IPS-NIHi7 (cell line): ENCODE measurements at regions not wholly inside any gene's neighbourhood (a gene's known extent, or its start where the extent isn't known, plus 50 kb on each side); places are given as distances from the start of the nearest gene placed in this dataset.
A peak's percentile ranks its signal among the peaks of the same experiment; 100 is the strongest.

Experiments used
- DNase-seq: peaks from one replicate; pipeline ENCODE4 v3.0.0; 2012; ENCODE audit warnings: mixed read lengths; ENCODE audit errors: extremely low spot score

DNA sequence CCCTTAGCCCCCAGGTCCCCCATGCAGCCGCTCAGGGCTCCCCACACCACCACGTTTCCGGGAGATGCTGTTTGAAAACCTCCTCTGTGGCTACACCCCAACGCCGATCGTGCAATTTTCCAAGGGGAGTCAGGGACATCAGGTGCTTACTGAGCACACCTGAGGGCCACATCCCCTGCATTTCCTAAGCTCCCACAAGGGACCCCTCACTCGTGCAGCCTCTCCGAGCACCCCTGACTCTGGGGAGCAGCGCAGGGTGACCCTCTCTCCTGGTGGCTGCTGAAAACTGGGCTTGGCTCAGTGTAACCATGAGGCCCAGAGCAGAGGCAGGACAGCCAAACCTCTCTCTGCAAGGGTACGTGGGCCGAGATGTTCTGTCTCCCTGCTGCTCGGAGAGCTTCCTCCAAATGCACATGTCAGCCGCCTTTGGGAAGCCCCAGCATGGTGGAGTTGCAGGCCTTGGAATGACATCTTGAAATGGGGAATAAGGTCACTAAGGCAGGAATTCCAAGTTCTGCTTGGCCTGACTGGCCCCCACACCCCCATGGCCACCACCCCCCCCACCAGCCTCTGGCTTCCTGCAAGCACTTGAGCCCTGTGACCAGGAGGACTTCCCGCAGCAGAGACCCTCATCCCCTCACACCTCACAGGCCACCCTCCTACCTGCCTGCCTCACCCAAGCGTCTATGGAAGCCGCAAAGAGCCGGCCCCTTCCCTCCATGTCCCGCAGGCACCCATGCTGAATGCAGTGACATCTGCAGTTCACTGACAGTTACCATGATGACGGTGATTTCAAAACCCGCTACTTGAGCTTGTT, 257.4 kb downstream of the BRD1 start:
- no peak for DNase-seq

DNA sequence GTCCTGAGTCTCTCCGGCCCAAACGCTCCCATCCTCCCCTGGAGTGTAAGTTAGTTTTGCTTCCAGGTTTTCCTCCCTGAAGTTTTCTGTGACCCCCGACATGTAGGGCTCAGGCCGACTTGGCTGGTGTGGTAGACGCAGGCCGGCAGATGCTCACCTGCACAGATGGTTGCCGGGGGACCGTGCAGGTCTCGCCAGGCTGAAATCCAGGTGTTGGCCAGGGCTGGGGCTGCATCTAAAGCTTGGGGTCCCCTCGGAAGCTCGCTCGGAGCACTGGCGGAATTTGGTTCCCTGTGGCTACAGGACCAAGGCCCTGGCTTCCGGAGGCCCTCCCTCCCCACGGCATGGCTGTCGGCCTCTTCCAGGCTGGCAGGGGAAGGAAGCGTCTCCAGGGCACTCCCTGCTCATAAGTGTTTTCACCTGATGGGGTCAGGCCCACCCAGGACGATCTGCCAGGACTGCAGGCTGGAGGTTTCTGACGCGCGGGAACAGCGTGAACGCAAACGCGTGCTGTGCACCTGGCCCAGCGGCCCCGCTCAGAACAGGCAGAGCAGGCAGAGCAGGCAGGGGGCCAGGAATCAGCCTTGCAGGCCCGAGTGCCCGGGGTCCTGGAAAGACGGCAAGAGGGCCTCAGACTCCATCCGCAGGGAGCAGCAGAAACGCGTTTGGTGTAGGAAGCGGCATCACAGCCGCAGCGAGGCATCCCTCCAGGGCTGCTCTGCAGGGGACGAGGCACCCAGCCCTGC, 258.2 kb downstream of the BRD1 start:
- DNase-seq, result no peak

DNA sequence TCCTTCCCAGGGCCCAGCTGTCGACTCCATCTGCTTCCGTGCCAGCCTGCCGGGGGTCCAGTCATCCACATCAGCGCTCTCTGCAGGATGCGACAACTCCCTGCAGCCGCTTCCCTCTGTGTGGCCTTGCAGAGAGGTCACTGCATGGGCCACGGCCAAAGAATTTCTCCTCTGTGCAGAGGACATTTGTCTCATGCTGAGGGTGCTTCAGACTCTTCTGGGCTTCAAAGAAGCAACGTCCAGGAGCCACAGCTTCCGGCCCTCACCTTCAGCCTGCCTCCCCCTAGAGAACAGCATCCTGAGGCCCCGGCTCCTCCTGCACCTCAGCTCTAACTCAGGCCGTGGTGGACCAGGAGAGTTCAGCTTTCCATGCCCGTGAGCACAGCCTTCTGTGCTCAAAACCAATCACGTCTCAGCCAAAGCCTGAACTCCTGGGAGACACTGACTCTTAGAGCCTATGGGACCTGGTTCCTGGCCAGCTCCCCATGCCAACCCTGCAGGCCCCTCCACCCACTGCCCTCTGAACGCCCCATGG, 258.9 kb downstream of the BRD1 start:
- peak; percentile 50 for DNase-seq

DNA sequence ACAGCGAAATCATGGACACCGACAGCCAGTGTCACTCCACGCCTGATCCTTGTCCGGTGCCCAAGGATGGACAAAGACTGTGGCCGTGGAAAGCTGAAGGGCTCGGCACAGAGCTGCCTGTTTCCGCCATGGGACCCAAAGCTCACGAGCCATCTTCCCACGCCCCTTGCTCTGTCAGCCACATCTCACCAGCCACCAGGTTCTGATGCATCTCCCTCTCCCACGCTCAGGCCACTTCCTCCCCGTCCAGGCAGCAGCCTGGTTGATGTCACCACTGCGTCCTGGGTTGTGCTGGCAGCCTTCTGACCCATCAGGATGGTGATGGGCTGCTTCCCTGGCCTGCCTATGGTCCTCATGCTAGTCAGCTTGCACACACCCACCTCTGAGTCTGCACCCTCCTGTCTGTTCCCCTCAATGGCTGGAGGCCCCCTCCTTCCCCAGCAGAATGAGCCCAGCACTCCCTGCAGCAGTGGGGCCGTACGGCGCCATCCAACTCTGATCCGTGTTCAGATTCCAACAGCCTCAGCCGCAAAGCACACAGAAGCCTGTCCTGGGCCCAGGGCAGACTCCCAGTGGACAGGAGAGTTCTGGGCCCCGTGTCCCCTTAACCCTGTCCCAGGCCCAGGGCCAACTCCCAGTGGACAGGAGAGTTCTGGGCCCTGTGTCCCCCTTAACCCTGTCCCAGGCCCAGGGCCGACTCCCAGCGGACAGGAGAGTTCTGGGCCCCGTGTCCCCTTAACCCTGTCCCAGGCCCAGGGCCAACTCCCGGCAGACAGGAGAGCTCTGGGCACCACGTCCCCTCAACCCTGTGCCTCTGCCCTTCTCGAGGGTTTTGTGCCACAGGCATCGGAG, 259.5 kb downstream of the BRD1 start:
- DNase-seq, result no peak

DNA sequence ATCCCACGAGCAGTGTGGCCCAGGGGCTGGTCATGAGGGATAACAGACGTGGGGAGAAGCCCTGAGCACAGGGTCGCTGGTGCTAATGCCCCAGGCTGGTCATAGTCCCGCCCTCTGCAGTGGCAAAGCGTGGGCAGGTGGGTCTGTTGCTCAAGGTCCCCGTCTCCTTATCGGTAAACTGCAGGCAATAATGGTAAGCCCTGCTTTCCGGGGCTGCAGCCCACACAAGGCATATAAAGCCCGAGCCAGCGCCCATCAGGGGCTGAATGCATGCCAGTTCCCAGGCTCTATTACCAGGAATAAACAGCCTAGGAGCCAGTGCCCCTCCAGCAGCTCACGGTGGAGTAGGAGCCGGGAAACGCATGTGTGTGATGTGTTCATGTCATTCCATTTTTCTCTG, 261.0 kb downstream of the BRD1 start:
- DNase-seq, result no peak

DNA sequence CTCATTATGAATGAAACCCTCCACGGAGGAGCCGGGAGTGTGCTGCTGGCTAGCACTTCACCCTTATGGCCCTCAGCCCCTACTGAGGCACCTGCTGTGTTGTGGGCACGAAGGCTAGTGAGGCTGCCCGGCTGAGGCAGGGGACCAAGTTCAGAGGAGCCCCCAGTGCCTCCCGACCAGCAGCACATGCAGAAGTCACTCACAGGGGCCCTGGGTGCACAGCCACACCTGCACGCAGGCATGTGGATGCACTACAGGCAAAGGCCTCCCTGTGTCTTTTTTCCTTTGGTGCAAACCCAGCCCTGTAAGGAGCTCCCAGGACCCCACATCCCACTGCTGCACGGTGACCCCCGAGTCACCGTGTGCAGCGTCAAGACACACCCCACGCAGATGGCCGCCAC, 261.5 kb downstream of the BRD1 start:
- DNase-seq, result no peak

DNA sequence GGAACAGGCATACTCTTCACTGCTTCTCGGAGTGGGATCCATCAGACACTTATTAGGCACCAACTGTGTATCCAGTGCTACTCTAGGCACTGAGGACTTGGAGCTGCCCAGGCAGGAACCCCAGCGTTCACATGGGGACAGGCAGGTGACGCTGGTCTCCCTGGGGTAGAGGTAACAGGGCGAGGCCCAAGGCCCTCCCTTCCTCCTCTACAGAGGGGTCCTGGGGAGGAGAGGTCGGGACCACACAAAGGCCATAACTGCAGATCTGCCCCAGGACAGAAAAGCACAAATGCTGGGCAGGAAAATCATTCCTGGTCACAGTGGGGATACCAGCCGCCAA, 262.2 kb downstream of the BRD1 start:
- no peak for DNase-seq

DNA sequence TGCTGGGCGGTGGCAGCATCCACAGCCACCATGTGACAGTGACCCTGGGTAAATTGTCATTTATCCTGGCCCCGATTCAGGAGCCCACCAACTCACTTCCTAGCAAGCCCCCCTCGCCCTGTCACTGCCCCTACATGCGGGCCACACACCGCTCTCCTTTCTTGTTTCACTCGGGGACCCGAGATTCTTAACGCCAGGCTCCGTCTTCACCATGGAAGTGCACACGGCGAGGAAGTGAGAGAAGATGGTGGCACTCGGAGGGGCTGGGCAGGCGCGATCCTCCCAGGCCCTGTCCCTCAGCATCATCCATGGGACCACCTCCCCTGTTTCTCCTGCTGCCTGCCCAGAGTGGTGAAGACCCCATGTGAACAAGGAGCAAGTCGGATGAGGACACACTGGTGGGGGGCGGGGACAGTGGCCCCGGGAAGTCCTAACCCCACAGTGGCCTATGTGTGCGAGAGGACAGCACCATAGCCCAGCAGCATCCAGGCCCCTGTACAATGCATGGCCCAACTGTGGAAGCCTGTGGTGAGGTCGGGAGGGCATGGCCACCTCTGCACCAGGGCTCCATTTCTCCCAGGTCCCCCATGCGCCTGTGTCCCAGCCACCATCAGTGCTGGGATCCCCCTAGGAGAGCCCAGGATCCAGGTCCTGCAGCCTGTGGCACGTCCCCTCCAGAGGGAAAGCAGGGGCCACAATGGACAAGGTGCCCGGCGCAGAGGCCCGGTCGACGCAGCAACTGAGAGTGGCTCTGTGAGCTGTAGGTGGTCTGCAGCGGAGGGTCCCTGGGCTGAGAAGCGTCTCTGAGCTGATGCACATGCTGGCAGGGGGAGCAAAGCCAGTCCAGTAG, 262.8 kb downstream of the BRD1 start:
- DNase-seq, result no peak

DNA sequence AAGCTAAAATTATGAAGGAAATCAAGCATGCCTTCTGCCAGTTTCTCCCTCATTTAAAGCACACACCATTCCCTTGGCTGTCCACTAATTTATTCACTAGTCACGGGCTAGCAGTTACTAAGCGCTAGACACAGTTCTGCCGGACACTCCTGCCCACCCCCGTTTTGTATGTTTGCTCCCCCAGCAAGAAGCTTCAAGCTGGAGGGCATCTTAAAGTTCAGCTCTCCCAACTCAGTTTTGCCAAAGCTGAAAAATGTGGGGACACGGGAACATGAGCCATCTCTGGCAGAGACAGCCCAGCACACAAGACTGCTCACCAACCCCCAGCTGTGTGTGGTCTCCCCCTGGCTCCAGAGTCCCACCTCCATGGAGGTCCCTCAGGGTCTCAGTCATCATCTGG, 263.6 kb downstream of the BRD1 start:
- DNase-seq, result no peak

DNA sequence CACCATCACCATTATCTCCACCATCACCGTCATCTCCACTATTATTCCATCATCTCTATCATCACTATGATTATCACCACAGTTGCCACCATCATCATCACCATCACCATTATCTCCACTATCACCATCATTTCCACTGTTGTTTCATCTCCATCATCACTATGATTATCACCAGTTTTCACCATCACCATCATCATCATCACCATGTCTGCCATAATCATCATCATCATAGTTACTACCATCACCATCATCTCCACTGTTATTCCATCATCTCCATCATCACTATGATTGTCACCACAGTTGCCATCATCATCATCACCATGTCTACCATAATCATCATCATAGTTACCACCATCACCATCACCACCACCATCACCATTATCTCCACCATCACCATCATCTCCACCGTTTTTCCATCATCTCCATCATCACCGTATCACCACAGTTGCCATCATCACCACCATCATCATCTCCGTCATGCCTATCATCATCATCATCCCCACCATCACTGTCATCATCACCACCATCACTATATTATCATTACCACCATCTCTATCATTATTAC, 264.9 kb downstream of the BRD1 start:
- DNase-seq, result no peak

DNA sequence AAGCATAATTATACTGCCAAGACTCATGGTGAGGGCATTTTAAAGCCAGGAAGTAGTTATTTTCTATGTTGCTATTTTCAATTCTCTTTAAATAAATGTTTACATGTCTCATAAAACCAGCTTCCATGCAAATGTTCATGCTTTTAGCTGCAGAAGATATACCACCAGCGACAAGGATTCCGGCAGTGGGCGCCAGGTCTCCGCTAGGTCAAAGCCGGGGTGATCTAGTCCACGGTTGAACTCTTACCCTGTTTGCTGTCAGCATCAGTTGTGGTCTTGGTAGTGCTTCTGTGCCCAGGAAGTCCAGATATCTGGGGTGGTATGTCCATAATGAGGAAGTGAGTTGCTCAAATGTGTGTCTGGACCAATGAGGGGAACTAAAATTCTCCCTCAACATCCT, 265.7 kb downstream of the BRD1 start:
- no peak for DNase-seq

DNA sequence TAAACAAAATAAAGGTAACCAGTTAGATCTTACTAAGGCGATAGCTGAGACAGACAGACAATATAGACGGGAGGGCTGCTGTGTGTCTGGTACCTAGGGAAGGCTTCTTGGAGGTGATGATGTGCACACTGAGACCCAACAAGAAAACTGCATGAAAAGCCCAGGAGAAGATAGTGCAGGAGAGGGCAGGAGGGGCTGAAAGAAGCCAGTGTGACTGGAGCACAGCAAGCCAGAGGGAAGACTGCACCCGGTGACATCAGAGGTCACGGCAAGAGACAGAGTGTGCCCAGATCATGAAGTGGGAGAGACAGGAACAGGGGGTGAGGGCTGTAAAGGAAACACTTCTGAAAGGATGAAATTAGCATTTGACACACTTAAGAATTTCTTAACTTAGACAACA, 266.3 kb downstream of the BRD1 start:
- DNase-seq, result no peak

DNA sequence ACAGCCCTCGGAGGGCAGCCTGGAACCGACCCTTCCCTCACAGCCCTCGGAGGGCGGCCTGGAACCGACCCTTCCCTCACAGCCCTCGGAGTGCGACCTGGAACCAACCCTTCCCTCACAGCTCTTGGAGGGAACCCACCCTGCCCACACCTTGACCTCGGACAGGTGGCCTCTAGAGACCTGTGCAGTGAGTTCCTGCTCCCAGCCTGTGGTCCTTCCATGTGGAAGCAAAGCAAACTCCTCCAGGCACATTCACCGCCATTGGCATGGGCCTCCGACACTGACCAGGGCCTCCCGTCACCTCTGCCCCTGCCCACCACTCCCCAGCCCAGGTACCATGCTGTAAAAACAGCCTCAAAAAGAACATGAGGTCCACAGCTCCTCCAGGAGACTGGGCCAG, 272.1 kb downstream of the BRD1 start:
- DNase-seq, result no peak

DNA sequence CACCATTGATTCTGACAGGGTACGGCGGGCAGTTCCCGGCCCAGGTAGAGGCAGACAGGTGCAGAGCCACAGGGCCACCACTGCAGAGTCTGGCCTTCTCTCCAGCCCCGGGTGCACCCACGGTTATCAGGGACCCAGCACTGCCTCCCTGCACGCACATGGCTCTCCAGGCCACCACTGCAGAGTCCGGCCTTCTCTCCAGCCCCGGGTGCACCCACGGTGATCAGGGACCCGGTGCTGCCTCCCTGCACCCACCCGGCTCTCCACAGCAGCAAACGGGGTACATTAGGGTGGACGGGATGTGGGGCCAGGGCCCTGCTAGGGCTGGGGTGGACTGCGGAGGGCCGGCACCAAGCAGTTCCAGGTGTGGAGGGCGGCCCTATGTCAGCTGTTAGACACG, 272.9 kb downstream of the BRD1 start:
- no peak for DNase-seq

DNA sequence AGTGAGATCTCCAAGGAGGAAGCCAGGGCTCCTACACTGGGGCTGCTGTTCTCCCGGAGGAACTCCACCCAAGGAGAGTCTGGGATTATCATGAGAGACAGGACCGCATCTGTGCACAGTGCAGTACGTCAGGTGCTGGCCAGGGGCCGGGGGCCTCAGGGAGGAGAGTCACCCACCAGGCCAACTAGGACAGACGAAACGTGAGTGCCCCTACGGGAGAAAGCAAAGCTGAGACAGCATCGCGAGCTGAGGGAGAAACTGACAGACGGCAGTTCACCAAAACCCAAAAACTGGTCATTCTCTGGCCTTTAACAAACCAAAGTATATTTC, 273.4 kb downstream of the BRD1 start:
- no peak for DNase-seq

DNA sequence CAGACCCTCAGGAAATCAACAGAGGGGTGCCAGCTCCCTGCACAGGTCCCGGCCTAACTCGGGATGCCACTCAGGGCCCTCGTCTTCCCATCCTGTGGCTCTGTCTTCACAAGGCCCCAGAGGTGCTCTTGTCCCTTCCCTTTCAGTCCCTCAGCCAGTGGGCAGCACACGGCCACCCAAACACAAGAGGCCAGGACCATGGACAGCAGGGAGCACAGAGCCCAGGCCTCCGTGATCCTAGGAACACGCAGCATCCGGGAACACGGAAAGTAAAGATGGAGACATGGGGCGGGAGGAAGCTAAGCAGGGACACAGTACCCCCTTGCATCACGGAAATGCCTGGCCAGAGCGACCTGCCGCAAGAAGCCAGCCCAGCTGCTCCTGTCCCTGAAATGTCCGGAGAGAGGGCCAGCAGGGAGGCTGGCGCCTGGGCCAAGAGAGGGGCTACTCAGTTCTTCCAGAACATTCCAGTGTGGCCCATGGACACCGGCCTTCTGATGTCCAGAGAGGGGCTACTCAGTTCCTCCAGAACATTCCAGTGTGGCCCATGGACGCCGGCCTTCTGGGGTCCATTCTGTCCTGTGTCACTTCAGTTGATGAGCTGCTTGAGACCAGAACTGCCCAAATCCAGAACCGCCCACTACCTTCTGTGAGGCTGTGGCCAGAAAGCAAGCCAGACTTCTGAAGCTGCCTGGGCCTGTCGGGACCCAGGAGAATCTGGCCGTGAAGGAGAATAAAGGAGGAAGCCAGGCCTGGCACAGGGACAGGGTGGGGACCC, 274.0 kb downstream of the BRD1 start:
- DNase-seq, result peak; percentile 65

DNA sequence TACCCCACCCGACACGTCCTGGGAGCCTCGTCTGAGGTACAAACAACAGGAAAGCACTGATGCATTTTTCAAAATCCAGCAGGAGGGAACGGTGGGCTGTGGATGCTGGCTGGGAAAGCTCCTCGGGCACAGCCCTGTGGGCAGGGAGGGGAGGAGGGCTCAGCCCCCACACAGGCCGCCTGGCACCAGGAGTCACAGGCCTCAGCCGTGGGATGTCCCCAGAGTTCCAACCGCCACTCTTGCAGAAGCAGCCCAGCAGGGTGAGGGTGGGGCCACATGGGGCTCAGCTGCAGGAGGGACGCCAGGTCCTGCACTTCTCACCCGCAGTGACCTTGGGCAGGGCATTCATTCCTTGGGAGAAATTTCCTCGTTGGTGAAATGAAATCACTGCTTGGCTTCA, 274.6 kb downstream of the BRD1 start:
- DNase-seq, result no peak

DNA sequence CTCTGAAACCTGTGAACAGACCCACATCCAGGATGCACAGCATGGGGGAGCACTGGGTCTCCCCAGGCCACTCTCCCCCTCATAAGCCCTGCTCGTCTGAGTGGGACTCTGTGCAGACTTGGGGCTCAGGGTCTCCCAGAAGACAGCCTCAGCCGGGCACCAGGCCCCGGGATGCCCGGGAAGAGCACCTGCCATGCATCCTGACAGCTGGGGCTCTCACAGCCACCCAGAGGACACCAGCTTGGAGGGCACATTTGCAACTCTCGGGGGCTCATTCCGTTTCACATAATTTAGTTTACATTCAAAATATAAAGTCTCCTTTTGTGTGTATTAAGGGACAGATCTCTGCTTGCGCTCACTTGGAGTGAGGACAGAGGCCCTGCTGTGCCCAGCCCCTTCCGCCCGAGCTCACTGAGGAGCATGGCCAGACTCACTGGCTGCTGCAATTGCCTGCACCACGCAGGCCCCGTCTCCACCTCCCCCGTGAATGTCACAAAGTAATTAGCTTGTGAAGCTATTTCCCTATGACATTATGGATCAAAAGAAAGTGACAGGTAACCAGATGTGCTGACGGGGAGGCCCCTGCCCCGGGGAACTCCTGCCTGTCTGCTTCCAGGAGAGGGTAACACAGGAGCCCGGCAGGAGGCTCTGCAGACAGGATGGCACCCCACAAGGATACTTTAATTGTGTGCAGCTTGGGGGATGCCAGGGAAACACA, 275.6 kb downstream of the BRD1 start:
- no peak for DNase-seq

DNA sequence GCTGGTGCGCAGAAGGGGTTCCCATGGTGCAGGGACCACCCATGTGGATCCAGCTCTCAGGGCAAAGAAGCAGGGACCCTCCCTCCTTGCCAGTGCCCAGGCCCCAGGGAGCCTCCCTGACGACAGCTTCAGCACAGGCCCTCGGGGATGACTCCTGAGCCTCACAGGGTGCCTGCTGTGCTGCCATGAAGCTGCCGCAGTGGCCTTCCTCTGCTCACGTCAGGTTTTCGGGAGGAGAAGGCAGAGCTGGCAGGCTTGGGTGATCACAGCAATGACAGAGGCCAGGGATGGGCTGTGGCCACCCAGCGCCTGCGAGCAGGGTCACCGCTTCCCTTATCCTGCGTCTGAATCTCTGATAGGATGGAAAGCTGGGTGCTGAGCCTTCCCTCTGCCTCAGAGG, 276.2 kb downstream of the BRD1 start:
- DNase-seq, result no peak
